Mesothelial cell of epicardium (in vitro differentiated cells): ENCODE measurements at regions not wholly inside any gene's neighbourhood (a gene's known extent, or its start where the extent isn't known, plus 50 kb on each side); places are given as distances from the start of the nearest gene placed in this dataset.

Source experiments
- DNase-seq, 2 experiments: peaks; one replicate each; pipeline ENCODE4 v3.0.0; 2021; ENCODE audit warnings: low spot score in 2 of 2; ENCODE audit not compliant: unreplicated experiment in 2 of 2
- H3K27ac Mint-ChIP-seq: 2 replicates; pipeline ENCODE4 v1.8.0; 2021; ENCODE audit warnings: mixed read lengths
- H3K27me3 Mint-ChIP-seq: 2 replicates; pipeline ENCODE4 v1.8.0; 2021; ENCODE audit warnings: low read depth, mixed read lengths
- H3K36me3 Mint-ChIP-seq: 2 replicates; pipeline ENCODE4 v1.8.0; 2021; ENCODE audit warnings: mixed read lengths
- H3K4me1 Mint-ChIP-seq: 2 replicates; pipeline ENCODE4 v1.8.0; 2021; ENCODE audit warnings: mixed read lengths
- H3K4me3 Mint-ChIP-seq: 2 replicates; pipeline ENCODE4 v1.8.0; 2021; ENCODE audit warnings: mild to moderate bottlenecking, moderate library complexity, mixed read lengths
- H3K9me3 Mint-ChIP-seq: 2 replicates; pipeline ENCODE4 v1.8.0; 2021; ENCODE audit warnings: mixed read lengths
- TF ChIP-seq, protein P1 (sequence below): fragments of 200-600 bp; sonication (generic); IDR thresholded peaks from one replicate; pipeline ENCODE4 v1.5.0; 2021; ENCODE audit warnings: antibody characterized with exemption; ENCODE audit not compliant: unreplicated experiment

DNA sequence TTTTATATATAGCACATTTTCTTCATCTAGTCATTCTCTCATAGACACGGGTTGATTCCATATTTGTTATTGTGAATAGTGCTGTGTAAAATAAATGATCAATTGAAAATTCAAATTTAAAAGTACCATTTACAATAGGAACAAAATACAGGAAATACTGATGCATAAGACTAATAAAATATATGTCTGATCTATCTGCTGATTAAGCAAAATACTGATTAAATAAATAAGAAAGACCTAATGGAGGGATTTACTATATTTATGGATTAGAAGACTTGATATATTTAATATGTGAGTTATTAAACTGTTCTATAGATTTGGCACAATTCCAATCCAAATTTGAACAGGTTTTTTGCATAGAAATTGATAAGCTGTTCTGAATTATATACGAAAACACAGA, 1044.8 kb upstream of the ADGRL2 start:
- no peak overlapping the region for H3K27ac Mint-ChIP-seq

DNA sequence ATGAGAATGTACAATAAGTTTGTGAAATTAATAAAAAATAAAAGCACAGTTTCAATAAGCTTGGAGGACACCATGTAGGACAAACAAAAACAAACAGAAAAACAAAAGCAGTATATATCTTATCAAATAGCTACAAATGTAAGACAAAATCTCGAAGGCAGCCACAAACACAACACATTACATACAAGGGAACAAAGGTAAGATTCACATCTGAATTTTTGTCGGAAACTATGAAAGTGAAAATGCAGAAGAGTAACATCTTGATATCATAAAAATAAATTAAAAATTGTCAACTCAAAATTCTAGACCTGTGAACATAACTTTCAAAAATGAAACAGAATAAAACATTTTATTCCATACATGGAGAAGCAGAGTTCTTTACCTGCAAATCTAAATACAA, 1049.5 kb upstream of the ADGRL2 start:
- H3K27me3 Mint-ChIP-seq = no peaks in the 10 kb centered on the region
- no peaks in the 10 kb centered on the region for H3K4me1 Mint-ChIP-seq
- DNase-seq = no peak
- peaks cover 28% of the 10 kb centered on the region for H3K9me3 Mint-ChIP-seq
- H3K36me3 Mint-ChIP-seq = peaks cover 1% of the 10 kb centered on the region
- TF ChIP-seq, protein P1, sequence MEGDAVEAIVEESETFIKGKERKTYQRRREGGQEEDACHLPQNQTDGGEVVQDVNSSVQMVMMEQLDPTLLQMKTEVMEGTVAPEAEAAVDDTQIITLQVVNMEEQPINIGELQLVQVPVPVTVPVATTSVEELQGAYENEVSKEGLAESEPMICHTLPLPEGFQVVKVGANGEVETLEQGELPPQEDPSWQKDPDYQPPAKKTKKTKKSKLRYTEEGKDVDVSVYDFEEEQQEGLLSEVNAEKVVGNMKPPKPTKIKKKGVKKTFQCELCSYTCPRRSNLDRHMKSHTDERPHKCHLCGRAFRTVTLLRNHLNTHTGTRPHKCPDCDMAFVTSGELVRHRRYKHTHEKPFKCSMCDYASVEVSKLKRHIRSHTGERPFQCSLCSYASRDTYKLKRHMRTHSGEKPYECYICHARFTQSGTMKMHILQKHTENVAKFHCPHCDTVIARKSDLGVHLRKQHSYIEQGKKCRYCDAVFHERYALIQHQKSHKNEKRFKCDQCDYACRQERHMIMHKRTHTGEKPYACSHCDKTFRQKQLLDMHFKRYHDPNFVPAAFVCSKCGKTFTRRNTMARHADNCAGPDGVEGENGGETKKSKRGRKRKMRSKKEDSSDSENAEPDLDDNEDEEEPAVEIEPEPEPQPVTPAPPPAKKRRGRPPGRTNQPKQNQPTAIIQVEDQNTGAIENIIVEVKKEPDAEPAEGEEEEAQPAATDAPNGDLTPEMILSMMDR = no peak
- H3K27ac Mint-ChIP-seq = no peak overlapping the region
- no peak overlapping the region for H3K4me3 Mint-ChIP-seq

More for the DNA sequence above, 1044.8 kb upstream of the ADGRL2 start:
- peaks cover 4% of the 10 kb centered on the region for H3K4me1 Mint-ChIP-seq
- TF ChIP-seq, protein P1 = no peak
- no peak overlapping the region for H3K4me3 Mint-ChIP-seq
- no peaks in the 10 kb centered on the region for H3K27me3 Mint-ChIP-seq
- no peak for DNase-seq
- H3K9me3 Mint-ChIP-seq = peaks cover 21% of the 10 kb centered on the region
- peaks cover 1% of the 10 kb centered on the region for H3K36me3 Mint-ChIP-seq

GRCh38 chr1:80731241-80731894, 1069.4 kb upstream of the ADGRL2 start:
- Mint-ChIP-seq H3K9me3 (peaks cover 24% of the 10 kb centered on the region), H3K27me3 (no peaks in the 10 kb centered on the region), H3K4me1 (no peaks in the 10 kb centered on the region), H3K36me3 (peaks cover 3% of the 10 kb centered on the region), H3K4me3 (no peak overlapping the region), H3K27ac (no peak overlapping the region)
- TF ChIP-seq, protein P1 = no peak
- DNase-seq = no peak

DNA sequence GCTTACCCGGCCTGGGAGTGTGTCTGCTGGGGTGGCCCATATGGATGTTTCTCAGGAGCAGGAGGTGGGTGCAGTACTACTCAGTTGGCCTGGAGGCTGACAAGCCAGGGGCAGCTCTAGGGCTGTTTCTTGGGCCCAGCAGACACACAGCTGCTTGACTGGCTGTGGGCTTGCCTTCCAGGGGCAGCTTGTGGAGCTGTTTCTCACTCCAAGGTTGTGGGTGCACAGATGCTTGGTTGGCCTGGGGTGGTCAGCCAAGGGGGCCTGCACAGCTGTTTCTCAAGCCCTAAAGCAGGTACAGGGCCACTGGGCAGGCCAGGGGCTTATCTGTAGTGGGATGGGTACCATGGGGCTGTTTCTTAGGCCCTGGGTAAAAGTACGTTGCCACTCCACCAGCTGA, 1078.1 kb upstream of the ADGRL2 start:
- no peak overlapping the region for H3K27ac Mint-ChIP-seq
- TF ChIP-seq, protein P1 = no peak
- H3K9me3 Mint-ChIP-seq = peaks cover 7% of the 10 kb centered on the region
- no peaks in the 10 kb centered on the region for H3K27me3 Mint-ChIP-seq
- no peak for DNase-seq
- H3K4me3 Mint-ChIP-seq = no peak overlapping the region
- no peaks in the 10 kb centered on the region for H3K36me3 Mint-ChIP-seq
- H3K4me1 Mint-ChIP-seq = peaks cover 2% of the 10 kb centered on the region

DNA sequence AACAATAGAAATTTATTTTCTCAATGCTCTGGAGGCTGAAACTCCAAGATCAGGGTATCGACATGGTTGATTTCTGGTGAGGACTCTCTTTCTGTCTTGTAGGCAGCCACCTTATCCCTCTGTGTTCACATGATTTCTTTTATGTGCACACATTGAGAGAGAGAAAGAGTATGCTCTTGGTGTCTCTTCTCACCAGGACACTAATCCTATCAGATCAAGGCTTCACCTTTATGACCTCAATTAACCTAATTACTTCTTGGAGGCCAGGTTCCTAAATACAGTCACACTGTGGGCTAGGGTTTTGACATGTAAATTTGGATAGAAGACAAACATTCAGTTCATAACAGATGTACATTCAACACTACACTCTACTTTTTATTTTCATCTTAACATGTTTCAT, 1094.2 kb upstream of the ADGRL2 start:
- Mint-ChIP-seq H3K4me3 (no peak overlapping the region), H3K27me3 (no peaks in the 10 kb centered on the region), H3K4me1 (no peaks in the 10 kb centered on the region), H3K9me3 (no peaks in the 10 kb centered on the region), H3K36me3 (no peaks in the 10 kb centered on the region), H3K27ac (no peak overlapping the region)
- TF ChIP-seq, protein P1 = no peak
- no peak for DNase-seq

- no peaks in the 10 kb centered on the region for H3K36me3 Mint-ChIP-seq
- H3K4me1 Mint-ChIP-seq = peaks cover 28% of the 10 kb centered on the region
- TF ChIP-seq, protein P1 = no peak
- no peaks in the 10 kb centered on the region for H3K27me3 Mint-ChIP-seq
- no peaks in the 10 kb centered on the region for H3K9me3 Mint-ChIP-seq
- H3K4me3 Mint-ChIP-seq = no peak overlapping the region
- no peak for DNase-seq
- no peak overlapping the region for H3K27ac Mint-ChIP-seq
Measured at GRCh38 chr1:80678438-80678837, 1122.3 kb upstream of the ADGRL2 start.
